ENCODE measurements at regions not wholly inside any gene's neighbourhood (a gene's known extent, or its start where the extent isn't known, plus 50 kb on each side); places are given as distances from the start of the nearest gene placed in this dataset.

DNA sequence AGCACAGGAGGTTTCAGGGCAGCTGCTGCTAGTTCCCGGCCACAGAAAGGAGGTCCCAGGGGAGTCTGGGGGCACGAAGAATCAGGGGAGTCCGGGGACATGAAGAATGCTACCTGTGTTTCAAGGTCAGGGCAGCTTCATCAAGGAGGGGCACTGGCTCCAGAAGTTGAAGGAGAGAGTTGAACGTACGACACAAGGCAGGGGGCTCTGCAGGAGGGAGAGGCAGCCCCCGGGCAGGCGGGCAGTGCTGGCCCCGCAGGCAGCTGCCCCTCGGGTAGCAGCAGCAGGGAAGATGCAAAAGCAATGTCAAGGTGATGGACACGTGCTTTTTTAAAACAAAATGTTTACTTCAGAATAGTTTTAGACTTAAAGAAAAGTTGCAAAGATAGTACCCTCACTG lies 134.7 kb upstream of the RNF32 start:
- Mint-ChIP-seq H3K36me3 (ENCODE audit: insufficient read depth, unreplicated experiment) (peaks cover 4% of the 10 kb centered on the region), H3K4me3 (ENCODE audit: unreplicated experiment) (no peak overlapping the region), H3K27me3 (ENCODE audit: insufficient read depth, unreplicated experiment) (no peaks in the 10 kb centered on the region), H3K9me3 (ENCODE audit: unreplicated experiment) (peaks cover 31% of the 10 kb centered on the region), H3K4me1 (ENCODE audit: low read depth, unreplicated experiment) (no peaks in the 10 kb centered on the region), H3K27ac (ENCODE audit: unreplicated experiment) (no peak overlapping the region)
- intact Hi-C loops (cut with micrococcal nuclease; ENCODE audit: unreplicated experiment), result no loop called here
- DNase-seq, result no peak
- ChIA-PET CTCF (no interaction called here), POLR2A (interaction anchor here (0.6 kb wide), 1 partner anchor 732 kb away, joined by 11 read pairs; no protein-coding TSS in a partner anchor)
- TF ChIP-seq, protein P1, sequence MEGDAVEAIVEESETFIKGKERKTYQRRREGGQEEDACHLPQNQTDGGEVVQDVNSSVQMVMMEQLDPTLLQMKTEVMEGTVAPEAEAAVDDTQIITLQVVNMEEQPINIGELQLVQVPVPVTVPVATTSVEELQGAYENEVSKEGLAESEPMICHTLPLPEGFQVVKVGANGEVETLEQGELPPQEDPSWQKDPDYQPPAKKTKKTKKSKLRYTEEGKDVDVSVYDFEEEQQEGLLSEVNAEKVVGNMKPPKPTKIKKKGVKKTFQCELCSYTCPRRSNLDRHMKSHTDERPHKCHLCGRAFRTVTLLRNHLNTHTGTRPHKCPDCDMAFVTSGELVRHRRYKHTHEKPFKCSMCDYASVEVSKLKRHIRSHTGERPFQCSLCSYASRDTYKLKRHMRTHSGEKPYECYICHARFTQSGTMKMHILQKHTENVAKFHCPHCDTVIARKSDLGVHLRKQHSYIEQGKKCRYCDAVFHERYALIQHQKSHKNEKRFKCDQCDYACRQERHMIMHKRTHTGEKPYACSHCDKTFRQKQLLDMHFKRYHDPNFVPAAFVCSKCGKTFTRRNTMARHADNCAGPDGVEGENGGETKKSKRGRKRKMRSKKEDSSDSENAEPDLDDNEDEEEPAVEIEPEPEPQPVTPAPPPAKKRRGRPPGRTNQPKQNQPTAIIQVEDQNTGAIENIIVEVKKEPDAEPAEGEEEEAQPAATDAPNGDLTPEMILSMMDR (IDR thresholded peaks at IDR 0.05; ENCODE audit: insufficient read depth in 1 of 2, low read depth in 1 of 2, low read length in 1 of 2, severe bottlenecking in 1 of 2, unreplicated experiment in 1 of 2), result no peak
- Histone ChIP-seq H3K4me1 (no peaks in the 10 kb centered on the region), H3K4me3 (ENCODE audit: low read depth, low read length) (no peak overlapping the region), H3K36me3 (ENCODE audit: control insufficient read depth, insufficient read depth, low read length) (no peaks in the 10 kb centered on the region), H3K9me3 (peaks cover 4% of the 10 kb centered on the region), H3K27me3 (replicated peaks; ENCODE audit: control insufficient read depth, insufficient read depth, low read length) (no peaks in the 10 kb centered on the region)
- BruUV-seq (replicated peaks), result no TSS peak

DNA sequence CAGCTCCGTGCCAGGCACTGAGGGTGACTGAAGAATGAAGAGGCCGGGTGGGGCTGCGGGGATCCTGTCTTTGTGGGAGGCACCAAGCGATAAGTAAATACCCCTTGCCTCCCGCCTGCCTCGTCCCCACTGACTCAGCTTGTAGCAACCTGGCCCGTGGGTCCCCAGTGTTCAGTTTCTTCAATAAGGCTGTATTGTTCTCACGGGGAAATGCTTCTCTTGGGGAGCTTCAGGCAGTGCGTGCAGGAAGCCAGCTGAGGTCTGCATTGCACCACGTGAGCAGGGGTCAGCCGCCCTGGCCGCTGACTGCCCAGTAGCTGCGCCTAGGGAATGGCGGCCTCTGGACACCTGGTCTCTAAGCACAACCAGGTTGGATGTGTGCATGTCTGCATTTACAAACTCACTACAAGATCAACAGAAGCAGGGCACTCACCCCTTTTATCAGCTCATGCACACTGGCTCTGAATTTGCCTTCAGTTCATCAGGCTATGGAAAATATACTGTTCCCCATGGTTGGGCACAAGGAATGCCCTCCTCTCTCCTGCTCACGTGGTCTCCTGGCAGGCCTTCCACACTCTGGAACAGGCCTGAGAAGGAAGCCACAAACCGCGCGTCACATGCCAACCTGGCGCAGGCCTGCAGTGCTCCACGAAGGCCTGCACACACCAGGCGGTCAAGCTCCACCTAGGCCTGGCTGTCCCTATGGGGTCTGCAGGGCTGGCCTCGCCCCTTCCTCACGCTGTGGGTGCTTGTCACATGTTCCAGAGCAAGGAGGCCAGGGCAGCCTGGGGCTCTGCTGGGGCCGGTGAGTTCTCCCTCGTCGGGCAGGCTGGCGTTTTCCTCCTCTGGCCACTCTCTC lies 135.7 kb upstream of the RNF32 start:
- ChIA-PET POLR2A (no interaction called here), CTCF (no interaction called here)
- H3K9me3 ChIP-seq, result no peaks in the 10 kb centered on the region; the same call in 1 of the 2 replicates
- H3K36me3 Mint-ChIP-seq (ENCODE audit: insufficient read depth, unreplicated experiment), result peaks cover 4% of the 10 kb centered on the region
- H3K4me1 ChIP-seq, result no peaks in the 10 kb centered on the region
- TF ChIP-seq, protein P1 (IDR thresholded peaks at IDR 0.05; ENCODE audit: insufficient read depth in 1 of 2, low read depth in 1 of 2, low read length in 1 of 2, severe bottlenecking in 1 of 2, unreplicated experiment in 1 of 2), result no peak
- no peaks in the 10 kb centered on the region for H3K27me3 ChIP-seq (replicated peaks; ENCODE audit: control insufficient read depth, insufficient read depth, low read length)
- H3K27me3 Mint-ChIP-seq (ENCODE audit: insufficient read depth, unreplicated experiment), result no peaks in the 10 kb centered on the region
- H3K36me3 ChIP-seq (ENCODE audit: control insufficient read depth, insufficient read depth, low read length), result no peaks in the 10 kb centered on the region
- H3K4me1 Mint-ChIP-seq (ENCODE audit: low read depth, unreplicated experiment), result no peaks in the 10 kb centered on the region
- BruUV-seq (replicated peaks), result no TSS peak
- intact Hi-C loops (cut with micrococcal nuclease; ENCODE audit: unreplicated experiment), result no loop called here
- no peak overlapping the region for H3K4me3 Mint-ChIP-seq (ENCODE audit: unreplicated experiment)
- no peak overlapping the region for H3K27ac Mint-ChIP-seq (ENCODE audit: unreplicated experiment)
- DNase-seq, result no peak
- no peak overlapping the region for H3K4me3 ChIP-seq (ENCODE audit: low read depth, low read length)
- peaks cover 22% of the 10 kb centered on the region for H3K9me3 Mint-ChIP-seq (ENCODE audit: unreplicated experiment)

DNA sequence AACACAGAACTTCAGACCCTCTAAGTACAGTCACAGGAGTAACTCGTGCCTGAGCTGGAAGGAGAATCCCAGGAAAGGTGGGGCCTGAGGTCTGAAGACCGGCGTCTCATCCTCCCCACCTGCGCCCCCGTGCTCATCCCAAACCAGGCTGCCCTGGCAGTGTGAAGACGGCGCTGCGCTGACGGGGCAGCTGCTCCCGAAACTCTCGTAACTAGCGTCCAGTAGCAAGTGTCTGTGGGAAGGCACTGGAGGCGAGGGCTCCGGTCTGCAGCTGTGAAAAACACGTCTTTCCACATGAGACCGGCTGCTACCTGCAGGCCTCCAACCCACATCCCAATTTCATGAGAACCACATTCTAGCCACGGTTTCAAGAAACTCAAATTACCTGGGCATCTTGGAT lies 136.6 kb upstream of the RNF32 start:
- CTCF ChIA-PET, result no interaction called here
- BruUV-seq (replicated peaks), result no TSS peak
- no peaks in the 10 kb centered on the region for H3K4me1 Mint-ChIP-seq (ENCODE audit: low read depth, unreplicated experiment)
- intact Hi-C loops (cut with micrococcal nuclease; ENCODE audit: unreplicated experiment), result no loop called here
- no peak for DNase-seq
- Histone ChIP-seq H3K27me3 (replicated peaks; ENCODE audit: control insufficient read depth, insufficient read depth, low read length) (no peaks in the 10 kb centered on the region), H3K4me3 (ENCODE audit: low read depth, low read length) (no peak overlapping the region), H3K36me3 (ENCODE audit: control insufficient read depth, insufficient read depth, low read length) (no peaks in the 10 kb centered on the region), H3K9me3 (no peaks in the 10 kb centered on the region; the same call in 1 of the 2 replicates), H3K4me1 (no peaks in the 10 kb centered on the region)
- H3K9me3 Mint-ChIP-seq (ENCODE audit: unreplicated experiment), result peaks cover 13% of the 10 kb centered on the region
- H3K27me3 Mint-ChIP-seq (ENCODE audit: insufficient read depth, unreplicated experiment), result no peaks in the 10 kb centered on the region
- POLR2A ChIA-PET, result no interaction called here
- H3K27ac Mint-ChIP-seq (ENCODE audit: unreplicated experiment), result no peak overlapping the region
- TF ChIP-seq, protein P1 (IDR thresholded peaks at IDR 0.05; ENCODE audit: insufficient read depth in 1 of 2, low read depth in 1 of 2, low read length in 1 of 2, severe bottlenecking in 1 of 2, unreplicated experiment in 1 of 2), result no peak
- no peak overlapping the region for H3K4me3 Mint-ChIP-seq (ENCODE audit: unreplicated experiment)
- H3K36me3 Mint-ChIP-seq (ENCODE audit: insufficient read depth, unreplicated experiment), result peaks cover 4% of the 10 kb centered on the region
